ENCODE measurements at regions not wholly inside any gene's neighbourhood (a gene's known extent, or its start where the extent isn't known, plus 50 kb on each side); places are given as distances from the start of the nearest gene placed in this dataset.

DNA sequence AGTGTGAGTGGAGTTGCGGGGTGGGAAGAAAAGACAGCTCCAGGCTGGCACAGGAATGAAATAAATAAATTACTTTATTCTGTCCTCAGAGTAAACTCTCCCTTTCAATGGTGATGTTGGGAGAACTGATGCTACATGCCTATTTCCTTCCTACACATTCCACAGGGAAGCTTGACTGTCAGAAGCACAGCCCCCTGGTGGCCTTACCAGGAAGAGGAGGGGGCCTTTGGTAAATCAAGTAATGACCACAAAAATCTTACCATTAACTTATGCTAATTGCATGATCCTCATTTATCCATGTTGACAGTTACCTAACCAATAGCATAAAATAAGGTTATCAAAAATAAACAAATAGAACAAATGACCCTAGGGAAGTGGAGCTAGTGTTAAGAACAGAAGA is 605.0 kb upstream of the PKN2 start:
- intact Hi-C loops (cut with micrococcal nuclease; ENCODE audit: unreplicated experiment) (no loop called here), in situ Hi-C loops (cut with MboI) (no loop called here)
- FAIRE-seq (no peak), DNase-seq (ENCODE audit: low read depth, low spot score) (no peak), ATAC-seq (no peak)
- no peak overlapping the region for H2AFZ ChIP-seq (ENCODE audit: control insufficient read depth, low read depth, low read length)
- TF ChIP-seq, protein P1, sequence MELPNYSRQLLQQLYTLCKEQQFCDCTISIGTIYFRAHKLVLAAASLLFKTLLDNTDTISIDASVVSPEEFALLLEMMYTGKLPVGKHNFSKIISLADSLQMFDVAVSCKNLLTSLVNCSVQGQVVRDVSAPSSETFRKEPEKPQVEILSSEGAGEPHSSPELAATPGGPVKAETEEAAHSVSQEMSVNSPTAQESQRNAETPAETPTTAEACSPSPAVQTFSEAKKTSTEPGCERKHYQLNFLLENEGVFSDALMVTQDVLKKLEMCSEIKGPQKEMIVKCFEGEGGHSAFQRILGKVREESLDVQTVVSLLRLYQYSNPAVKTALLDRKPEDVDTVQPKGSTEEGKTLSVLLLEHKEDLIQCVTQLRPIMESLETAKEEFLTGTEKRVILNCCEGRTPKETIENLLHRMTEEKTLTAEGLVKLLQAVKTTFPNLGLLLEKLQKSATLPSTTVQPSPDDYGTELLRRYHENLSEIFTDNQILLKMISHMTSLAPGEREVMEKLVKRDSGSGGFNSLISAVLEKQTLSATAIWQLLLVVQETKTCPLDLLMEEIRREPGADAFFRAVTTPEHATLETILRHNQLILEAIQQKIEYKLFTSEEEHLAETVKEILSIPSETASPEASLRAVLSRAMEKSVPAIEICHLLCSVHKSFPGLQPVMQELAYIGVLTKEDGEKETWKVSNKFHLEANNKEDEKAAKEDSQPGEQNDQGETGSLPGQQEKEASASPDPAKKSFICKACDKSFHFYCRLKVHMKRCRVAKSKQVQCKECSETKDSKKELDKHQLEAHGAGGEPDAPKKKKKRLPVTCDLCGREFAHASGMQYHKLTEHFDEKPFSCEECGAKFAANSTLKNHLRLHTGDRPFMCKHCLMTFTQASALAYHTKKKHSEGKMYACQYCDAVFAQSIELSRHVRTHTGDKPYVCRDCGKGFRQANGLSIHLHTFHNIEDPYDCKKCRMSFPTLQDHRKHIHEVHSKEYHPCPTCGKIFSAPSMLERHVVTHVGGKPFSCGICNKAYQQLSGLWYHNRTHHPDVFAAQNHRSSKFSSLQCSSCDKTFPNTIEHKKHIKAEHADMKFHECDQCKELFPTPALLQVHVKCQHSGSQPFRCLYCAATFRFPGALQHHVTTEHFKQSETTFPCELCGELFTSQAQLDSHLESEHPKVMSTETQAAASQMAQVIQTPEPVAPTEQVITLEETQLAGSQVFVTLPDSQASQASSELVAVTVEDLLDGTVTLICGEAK (IDR thresholded peaks at IDR 0.05; ENCODE audit: borderline replicate concordance), result no peak
- TF ChIP-seq, protein P2, sequence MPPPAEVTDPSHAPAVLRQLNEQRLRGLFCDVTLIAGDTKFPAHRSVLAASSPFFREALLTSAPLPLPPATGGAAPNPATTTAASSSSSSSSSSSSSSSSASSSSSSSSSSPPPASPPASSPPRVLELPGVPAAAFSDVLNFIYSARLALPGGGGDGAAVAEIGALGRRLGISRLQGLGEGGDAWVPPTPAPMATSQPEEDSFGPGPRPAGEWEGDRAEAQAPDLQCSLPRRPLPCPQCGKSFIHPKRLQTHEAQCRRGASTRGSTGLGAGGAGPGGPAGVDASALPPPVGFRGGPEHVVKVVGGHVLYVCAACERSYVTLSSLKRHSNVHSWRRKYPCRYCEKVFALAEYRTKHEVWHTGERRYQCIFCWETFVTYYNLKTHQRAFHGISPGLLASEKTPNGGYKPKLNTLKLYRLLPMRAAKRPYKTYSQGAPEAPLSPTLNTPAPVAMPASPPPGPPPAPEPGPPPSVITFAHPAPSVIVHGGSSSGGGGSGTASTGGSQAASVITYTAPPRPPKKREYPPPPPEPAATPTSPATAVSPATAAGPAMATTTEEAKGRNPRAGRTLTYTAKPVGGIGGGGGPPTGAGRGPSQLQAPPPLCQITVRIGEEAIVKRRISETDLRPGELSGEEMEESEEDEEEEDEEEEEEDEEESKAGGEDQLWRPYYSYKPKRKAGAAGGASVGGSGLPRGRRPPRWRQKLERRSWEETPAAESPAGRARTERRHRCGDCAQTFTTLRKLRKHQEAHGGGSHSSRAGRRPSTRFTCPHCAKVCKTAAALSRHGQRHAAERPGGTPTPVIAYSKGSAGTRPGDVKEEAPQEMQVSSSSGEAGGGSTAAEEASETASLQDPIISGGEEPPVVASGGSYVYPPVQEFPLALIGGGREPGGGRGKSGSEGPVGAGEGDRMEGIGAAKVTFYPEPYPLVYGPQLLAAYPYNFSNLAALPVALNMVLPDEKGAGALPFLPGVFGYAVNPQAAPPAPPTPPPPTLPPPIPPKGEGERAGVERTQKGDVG (CRISPR knock-in tag; IDR thresholded peaks at IDR 0.05), result no peak
- TF ChIP-seq BRCA1 (IDR thresholded peaks at IDR 0.05; ENCODE audit: low read depth, low read length), result no peak
- TF ChIP-seq NRF1 (conservative IDR thresholded peaks at IDR 0.05; ENCODE audit: low read depth, low read length), result no peak
- TF ChIP-seq, protein P3, sequence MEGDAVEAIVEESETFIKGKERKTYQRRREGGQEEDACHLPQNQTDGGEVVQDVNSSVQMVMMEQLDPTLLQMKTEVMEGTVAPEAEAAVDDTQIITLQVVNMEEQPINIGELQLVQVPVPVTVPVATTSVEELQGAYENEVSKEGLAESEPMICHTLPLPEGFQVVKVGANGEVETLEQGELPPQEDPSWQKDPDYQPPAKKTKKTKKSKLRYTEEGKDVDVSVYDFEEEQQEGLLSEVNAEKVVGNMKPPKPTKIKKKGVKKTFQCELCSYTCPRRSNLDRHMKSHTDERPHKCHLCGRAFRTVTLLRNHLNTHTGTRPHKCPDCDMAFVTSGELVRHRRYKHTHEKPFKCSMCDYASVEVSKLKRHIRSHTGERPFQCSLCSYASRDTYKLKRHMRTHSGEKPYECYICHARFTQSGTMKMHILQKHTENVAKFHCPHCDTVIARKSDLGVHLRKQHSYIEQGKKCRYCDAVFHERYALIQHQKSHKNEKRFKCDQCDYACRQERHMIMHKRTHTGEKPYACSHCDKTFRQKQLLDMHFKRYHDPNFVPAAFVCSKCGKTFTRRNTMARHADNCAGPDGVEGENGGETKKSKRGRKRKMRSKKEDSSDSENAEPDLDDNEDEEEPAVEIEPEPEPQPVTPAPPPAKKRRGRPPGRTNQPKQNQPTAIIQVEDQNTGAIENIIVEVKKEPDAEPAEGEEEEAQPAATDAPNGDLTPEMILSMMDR (IDR thresholded peaks at IDR 0.05 in 2 of 3, conservative IDR thresholded peaks at IDR 0.05 in 1 of 3; ENCODE audit: control insufficient read depth in 2 of 3, extremely low read depth in 1 of 3, insufficient read depth in 1 of 3, low read depth in 3 of 3, low read length in 3 of 3), result peak in 2 of 3 experiments; percentile 17 to 18; a peak in 2 of 6 replicates
- no peak overlapping the region for H3K9ac ChIP-seq (ENCODE audit: control insufficient read depth, insufficient read depth, low read length)
- H4K20me1 ChIP-seq (ENCODE audit: control insufficient read depth, insufficient read depth), result no peaks in the 10 kb centered on the region
- no peak overlapping the region for H3K27ac ChIP-seq (ENCODE audit: control insufficient read depth, insufficient read depth)
- ChIA-PET CTCF (interaction anchor here (0.6 to 1.5 kb wide), 3 partner anchors 102 to 366 kb away, joined by 3 to 4 read pairs (median 3); no protein-coding TSS in a partner anchor), POLR2A (no interaction called here), RAD21 (ENCODE audit: unreplicated experiment) (no interaction called here), SMC1A (ENCODE audit: uncharacterized antibody, unreplicated experiment) (interaction anchor here (0.7 to 0.9 kb wide), 2 partner anchors 30 to 36 kb away, joined by 3 read pairs; no protein-coding TSS in a partner anchor)
- H3K4me3 ChIP-seq, result no peak overlapping the region
- H3K27me3 ChIP-seq (replicated peaks in 1 of 2; ENCODE audit: control insufficient read depth in 2 of 2, insufficient read depth in 2 of 2, low read length in 1 of 2), result no peaks in the 10 kb centered on the region
- H3K9me3 ChIP-seq (replicated peaks; ENCODE audit: control insufficient read depth, insufficient read depth, low read length), result no peaks in the 10 kb centered on the region
- no peaks in the 10 kb centered on the region for H3K36me3 ChIP-seq (ENCODE audit: control insufficient read depth in 2 of 2, insufficient read depth in 2 of 2, low read length in 1 of 2)
- H3K79me2 ChIP-seq (ENCODE audit: control insufficient read depth, insufficient read depth, low read length), result no peaks in the 10 kb centered on the region
- WGBS (ENCODE audit: insufficient coverage, insufficient replicate concordance, low lambda C conversion rate, missing lambda C conversion rate), result 5% methylated on average over 1 of the region's 1 CpG
- H3K4me1 ChIP-seq (ENCODE audit: control insufficient read depth, insufficient read depth, low read length), result no peaks in the 10 kb centered on the region
- no TSS peak for BruUV-seq (replicated peaks)
- no peak overlapping the region for H3K4me2 ChIP-seq (ENCODE audit: control insufficient read depth, insufficient read depth)

Data from GM12878 (cell line).